T-cell (primary cell): ENCODE measurements at regions not wholly inside any gene's neighbourhood (a gene's known extent, or its start where the extent isn't known, plus 50 kb on each side); places are given as distances from the start of the nearest gene placed in this dataset.

ENCODE experiments used
- ATAC-seq, 4 experiments: fragments of 200-7000 bp in 3 of 4; fragments of 150-1000 bp in 1 of 4; cut with Tn5 transposase; replicated peaks in 1 of 4; 1 replicate in 3 of 4; 2 replicates in 1 of 4; pipeline ENCODE4 v1.10.0; 2021; ENCODE audit warnings: moderate library complexity in 3 of 4, mild to moderate bottlenecking in 2 of 4, moderate number of reproducible peaks in 1 of 4
- CTCF ChIA-PET, 2 donors: fragments of 300-600 bp; sonication (Branson Sonifier 250); formaldehyde crosslinking; loops; one replicate each; lab custom pipeline; 2022; ENCODE audit warnings: antibody characterized with exemption in 2 of 2; lab: Charles Lee
- POLR2A ChIA-PET, 2 donors: fragments of 300-600 bp; sonication (Branson Sonifier 250); formaldehyde crosslinking; loops; one replicate each; lab custom pipeline; 2022; ENCODE audit warnings: antibody characterized with exemption in 2 of 2; lab: Charles Lee
- DNase-seq, 35 experiments: peaks; one replicate each; pipeline versions ENCODE4 v3.0.0 to v3.0.0-alpha.2; 2013 to 2023
- H3K27ac ChIP-seq: one replicate; pipeline ENCODE4 v1.5.1; 2013; ENCODE audit warnings: low read length
- H3K27me3 ChIP-seq, 2 experiments: replicated peaks in 1 of 2; 1 replicate in 1 of 2; 2 replicates in 1 of 2; pipeline versions ENCODE4 v1.6.1 to v1.7.0; 2013; ENCODE audit warnings: low read length in 1 of 2, mixed read lengths in 1 of 2; ENCODE audit not compliant: control insufficient read depth in 2 of 2, insufficient read depth in 2 of 2; ENCODE audit errors: extremely low read depth in 1 of 2
- H3K36me3 ChIP-seq, 2 donors: 1 replicate in 1 of 2; 2 replicates in 1 of 2; pipeline versions ENCODE4 v1.6.1 to v1.7.0; 2013; ENCODE audit warnings: low read length in 1 of 2; ENCODE audit not compliant: control insufficient read depth in 2 of 2, insufficient read depth in 1 of 2; ENCODE audit errors: extremely low read depth in 1 of 2
- H3K4me1 ChIP-seq, 2 experiments: 1 replicate in 1 of 2; 2 replicates in 1 of 2; pipeline versions ENCODE4 v1.6.1 to v1.7.0; 2013; ENCODE audit warnings: low read length in 2 of 2, mixed read lengths in 1 of 2; ENCODE audit not compliant: insufficient read depth in 2 of 2, control insufficient read depth in 1 of 2; ENCODE audit errors: extremely low read depth in 1 of 2
- H3K4me3 ChIP-seq, 2 donors: 1 replicate in 1 of 2; 2 replicates in 1 of 2; pipeline versions ENCODE4 v1.5.1 to v1.7.0; 2013; ENCODE audit warnings: mild to moderate bottlenecking in 2 of 2, low read length in 1 of 2, moderate library complexity in 1 of 2; ENCODE audit not compliant: control insufficient read depth in 1 of 2; ENCODE audit errors: extremely low read depth in 1 of 2
- H3K9me3 ChIP-seq: 2 replicates; pipeline ENCODE4 v1.7.0; 2013
- H3K27ac Mint-ChIP-seq, 2 donors: one replicate each; pipeline ENCODE4 v1.8.0; 2020 to 2021; ENCODE audit warnings: mild to moderate bottlenecking in 2 of 2, mixed read lengths in 2 of 2
- H3K27me3 Mint-ChIP-seq, 2 donors: one replicate each; pipeline ENCODE4 v1.8.0; 2021 to 2022; ENCODE audit warnings: mixed read lengths in 2 of 2
- H3K36me3 Mint-ChIP-seq: one replicate; pipeline ENCODE4 v1.8.0; 2021; ENCODE audit warnings: mixed read lengths
- H3K4me1 Mint-ChIP-seq, 3 donors: one replicate each; pipeline ENCODE4 v1.8.0; 2020 to 2022; ENCODE audit warnings: mixed read lengths in 3 of 3, mild to moderate bottlenecking in 1 of 3
- H3K4me3 Mint-ChIP-seq, 3 donors: one replicate each; pipeline ENCODE4 v1.8.0; 2020 to 2022; ENCODE audit warnings: mild to moderate bottlenecking in 3 of 3, mixed read lengths in 3 of 3, moderate library complexity in 3 of 3
- H3K9me3 Mint-ChIP-seq, 3 donors: one replicate each; pipeline ENCODE4 v1.8.0; 2020 to 2022; ENCODE audit warnings: mixed read lengths in 3 of 3
- WGBS: methylation state at CpG from one replicate; pipeline ENCODE4 v1.1.5; 2013; ENCODE audit warnings: missing lambda C conversion rate; ENCODE audit not compliant: insufficient coverage; 5-methylcytosine and 5-hydroxymethylcytosine counted together

DNA sequence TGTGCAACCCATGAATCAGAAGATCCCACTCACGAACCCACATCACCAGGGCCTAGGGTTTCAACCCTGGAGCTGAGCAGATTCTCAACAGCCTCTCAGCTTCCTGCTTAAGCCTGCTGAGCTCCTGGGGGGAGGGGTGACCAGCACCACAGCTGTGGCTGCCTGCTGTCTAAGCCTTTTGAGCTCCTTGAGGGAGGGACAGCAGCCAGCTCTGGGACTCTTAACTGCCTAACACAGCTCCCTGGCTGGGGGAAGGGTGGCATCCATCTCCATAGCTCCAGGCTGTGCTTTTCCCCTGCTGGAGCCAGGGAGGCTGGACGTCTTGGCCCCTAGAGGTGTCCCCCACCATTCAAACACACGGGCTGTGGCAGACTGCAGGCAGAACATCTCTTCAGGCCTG, 250.3 kb downstream of the DMAC1 start:
- WGBS: 64% methylated on average over 2 of the region's 3 CpGs
- H3K27ac Mint-ChIP-seq: no peak overlapping the region
- Histone ChIP-seq H3K27me3 (peaks cover 0 to 11% of the 10 kb centered on the region in 2 experiments), H3K4me1 (no peaks in the 10 kb centered on the region), H3K4me3 (no peak overlapping the region), H3K36me3 (no peaks in the 10 kb centered on the region), H3K9me3 (no peaks in the 10 kb centered on the region), H3K27ac (no peak overlapping the region)
- no peaks in the 10 kb centered on the region for H3K36me3 Mint-ChIP-seq
- CTCF ChIA-PET: no interaction called here
- H3K4me1 Mint-ChIP-seq: no peaks in the 10 kb centered on the region
- ATAC-seq (no peak), DNase-seq (no peak)
- POLR2A ChIA-PET: interaction anchor here in 1 of 2 donors (0.6 kb wide), 1 partner anchor 1219 kb away, joined by 4 read pairs; no protein-coding TSS in a partner anchor
- H3K9me3 Mint-ChIP-seq: no peaks in the 10 kb centered on the region
- H3K27me3 Mint-ChIP-seq: peaks cover 30 to 37% of the 10 kb centered on the region in 2 donors
- no peak overlapping the region for H3K4me3 Mint-ChIP-seq

DNA sequence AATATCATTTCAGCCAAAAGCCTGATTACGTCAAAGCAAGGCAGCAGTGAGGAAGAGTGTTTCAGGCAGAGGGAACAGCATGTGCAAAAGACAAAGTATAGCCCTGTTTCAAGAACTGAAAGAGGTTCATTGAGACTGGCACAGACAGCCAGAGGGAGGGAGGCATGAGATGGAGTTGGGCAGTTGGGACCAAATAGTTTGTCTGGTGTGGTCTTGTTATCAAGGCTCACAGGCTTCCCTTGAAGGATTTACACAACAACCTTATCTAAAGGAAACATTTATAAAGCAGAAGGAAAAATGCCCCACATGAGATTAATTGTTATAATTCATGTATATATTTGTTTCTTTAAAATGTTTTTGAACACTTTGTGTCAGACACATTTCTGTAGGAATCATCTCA, 253.3 kb downstream of the DMAC1 start:
- Mint-ChIP-seq H3K4me3 (no peak overlapping the region), H3K27me3 (peaks cover 24 to 34% of the 10 kb centered on the region in 2 donors), H3K9me3 (no peaks in the 10 kb centered on the region), H3K27ac (no peak overlapping the region), H3K36me3 (no peaks in the 10 kb centered on the region), H3K4me1 (no peaks in the 10 kb centered on the region)
- Histone ChIP-seq H3K9me3 (no peaks in the 10 kb centered on the region), H3K4me1 (no peaks in the 10 kb centered on the region), H3K36me3 (no peaks in the 10 kb centered on the region), H3K27ac (no peak overlapping the region), H3K27me3 (peaks cover 0 to 11% of the 10 kb centered on the region in 2 experiments), H3K4me3 (no peak overlapping the region)
- DNase-seq (no peak), ATAC-seq (no peak)
- 100% methylated on average over 1 of the region's 1 CpG for WGBS
- ChIA-PET CTCF (no interaction called here), POLR2A (interaction anchor here in 1 of 2 donors (1.4 kb wide), 1 partner anchor 11 kb away, joined by 3 read pairs; no protein-coding TSS in a partner anchor)

DNA sequence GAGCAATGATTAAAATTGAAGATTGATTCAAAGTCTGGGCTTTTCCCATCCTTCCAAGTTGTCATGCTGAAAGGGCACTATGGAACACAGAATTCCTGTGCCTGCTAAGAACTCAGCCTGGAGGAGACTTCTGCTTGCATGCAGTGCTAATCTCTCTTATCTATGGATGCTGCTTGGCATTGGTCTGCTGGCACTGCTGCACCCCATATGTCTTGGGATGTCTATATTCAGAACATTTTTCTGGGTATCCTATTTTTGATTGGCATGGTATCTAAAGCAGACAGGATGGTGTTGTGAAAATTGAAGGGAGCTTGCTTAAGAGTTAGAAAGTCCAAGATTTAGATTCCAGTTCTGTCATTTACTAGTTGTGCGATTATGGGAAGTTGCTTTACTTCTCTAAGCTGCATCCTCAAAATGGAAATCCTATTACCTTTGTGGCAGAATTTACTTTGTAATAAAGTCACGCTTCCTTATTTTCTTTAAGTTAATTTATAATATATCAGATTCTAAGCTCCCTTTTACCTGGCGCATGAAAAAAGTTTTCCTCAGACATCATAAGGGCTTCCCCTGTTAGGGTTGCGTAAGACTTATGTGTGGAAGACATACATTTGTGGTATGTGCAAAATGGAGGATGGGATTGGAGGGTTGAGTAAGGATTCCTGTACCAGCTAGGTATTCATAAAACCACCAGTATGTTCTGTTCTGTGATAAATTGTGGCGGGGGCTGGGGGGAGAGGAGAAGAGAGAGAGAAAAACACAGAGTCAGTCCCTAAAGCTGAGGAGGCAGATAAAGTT, 254.0 kb downstream of the DMAC1 start:
- H3K36me3 Mint-ChIP-seq: no peaks in the 10 kb centered on the region
- H3K4me3 Mint-ChIP-seq: no peak overlapping the region
- ChIA-PET CTCF (interaction anchor here in 1 of 2 donors (0.5 to 0.8 kb wide), 2 partner anchors 11 to 539 kb away, joined by 3 read pairs; no protein-coding TSS in a partner anchor), POLR2A (interaction anchor here in 1 of 2 donors (1.4 kb wide), 1 partner anchor 10 kb away, joined by 3 read pairs; no protein-coding TSS in a partner anchor)
- H3K27ac ChIP-seq: no peak overlapping the region
- H3K4me1 Mint-ChIP-seq: no peaks in the 10 kb centered on the region
- H3K36me3 ChIP-seq: no peaks in the 10 kb centered on the region
- no peak overlapping the region for H3K4me3 ChIP-seq
- ATAC-seq: no peak
- peaks cover 20 to 32% of the 10 kb centered on the region in 2 donors for H3K27me3 Mint-ChIP-seq
- DNase-seq: no peak
- peaks cover 0 to 11% of the 10 kb centered on the region in 2 experiments for H3K27me3 ChIP-seq
- no peaks in the 10 kb centered on the region for H3K9me3 Mint-ChIP-seq
- no peaks in the 10 kb centered on the region for H3K9me3 ChIP-seq
- H3K4me1 ChIP-seq: no peaks in the 10 kb centered on the region
- H3K27ac Mint-ChIP-seq: no peak overlapping the region
- WGBS: 91% methylated on average over 2 of the region's 5 CpGs

DNA sequence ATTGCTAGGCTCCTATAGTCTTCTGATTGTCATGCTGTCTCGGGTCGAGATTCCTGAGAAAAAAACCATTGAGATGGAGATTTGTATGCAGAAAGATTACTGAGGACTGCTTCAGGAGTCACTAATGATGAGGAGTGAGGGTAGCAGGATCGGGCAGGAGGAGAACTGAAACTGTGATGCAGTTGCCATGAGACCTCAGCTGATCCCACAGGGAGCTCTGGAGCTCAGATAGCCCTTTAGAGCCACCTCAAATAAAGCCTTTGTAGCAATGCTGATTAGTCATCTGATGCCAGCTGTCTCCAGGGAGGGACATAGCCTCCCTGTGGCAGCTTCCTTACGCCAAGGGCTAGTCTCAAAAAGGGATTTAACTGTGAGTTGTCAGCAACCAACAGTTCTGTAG, 256.9 kb downstream of the DMAC1 start:
- Mint-ChIP-seq H3K9me3 (no peaks in the 10 kb centered on the region), H3K36me3 (no peaks in the 10 kb centered on the region), H3K4me1 (no peaks in the 10 kb centered on the region), H3K27ac (no peak overlapping the region), H3K27me3 (peaks cover 15 to 18% of the 10 kb centered on the region in 2 donors), H3K4me3 (no peak overlapping the region)
- DNase-seq (no peak), ATAC-seq (no peak)
- no peaks in the 10 kb centered on the region for H3K4me1 ChIP-seq
- ChIA-PET CTCF (no interaction called here), POLR2A (no interaction called here)
- 78% methylated on average over 4 of the region's 4 CpGs for WGBS
- no peaks in the 10 kb centered on the region for H3K27me3 ChIP-seq
- H3K27ac ChIP-seq: no peak overlapping the region
- no peaks in the 10 kb centered on the region for H3K36me3 ChIP-seq
- H3K4me3 ChIP-seq: no peak overlapping the region
- H3K9me3 ChIP-seq: no peaks in the 10 kb centered on the region

DNA sequence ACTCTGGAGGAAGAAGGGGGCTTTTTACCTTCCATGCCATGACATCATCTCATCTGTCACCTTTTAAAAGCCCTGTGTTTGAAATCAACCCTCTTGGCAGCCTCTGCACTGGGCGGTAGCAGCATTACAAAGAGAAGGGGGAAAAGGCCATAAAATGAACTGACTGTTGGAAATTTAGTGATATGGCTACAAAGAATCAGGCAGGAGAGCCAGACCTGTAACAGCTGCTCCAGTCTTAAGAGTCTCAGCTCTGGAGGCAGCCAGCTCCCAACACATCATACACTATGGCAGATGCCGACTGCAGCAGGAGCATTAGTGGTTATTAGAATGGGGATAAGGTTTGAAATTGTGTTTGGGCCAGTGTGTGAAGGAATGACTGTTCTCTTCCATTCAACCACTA, 257.5 kb downstream of the DMAC1 start:
- ChIA-PET CTCF (no interaction called here), POLR2A (no interaction called here)
- no peak for DNase-seq
- H3K4me1 Mint-ChIP-seq: no peaks in the 10 kb centered on the region
- Histone ChIP-seq H3K36me3 (no peaks in the 10 kb centered on the region), H3K4me3 (no peak overlapping the region), H3K27me3 (no peaks in the 10 kb centered on the region), H3K4me1 (no peaks in the 10 kb centered on the region), H3K27ac (no peak overlapping the region), H3K9me3 (no peaks in the 10 kb centered on the region)
- WGBS: no CpG with 5 or more reads among the region's 2 CpGs
- no peak for ATAC-seq
- no peaks in the 10 kb centered on the region for H3K36me3 Mint-ChIP-seq
- H3K27ac Mint-ChIP-seq: no peak overlapping the region
- H3K9me3 Mint-ChIP-seq: no peaks in the 10 kb centered on the region
- H3K27me3 Mint-ChIP-seq: peaks cover 15 to 18% of the 10 kb centered on the region in 2 donors
- H3K4me3 Mint-ChIP-seq: no peak overlapping the region

DNA sequence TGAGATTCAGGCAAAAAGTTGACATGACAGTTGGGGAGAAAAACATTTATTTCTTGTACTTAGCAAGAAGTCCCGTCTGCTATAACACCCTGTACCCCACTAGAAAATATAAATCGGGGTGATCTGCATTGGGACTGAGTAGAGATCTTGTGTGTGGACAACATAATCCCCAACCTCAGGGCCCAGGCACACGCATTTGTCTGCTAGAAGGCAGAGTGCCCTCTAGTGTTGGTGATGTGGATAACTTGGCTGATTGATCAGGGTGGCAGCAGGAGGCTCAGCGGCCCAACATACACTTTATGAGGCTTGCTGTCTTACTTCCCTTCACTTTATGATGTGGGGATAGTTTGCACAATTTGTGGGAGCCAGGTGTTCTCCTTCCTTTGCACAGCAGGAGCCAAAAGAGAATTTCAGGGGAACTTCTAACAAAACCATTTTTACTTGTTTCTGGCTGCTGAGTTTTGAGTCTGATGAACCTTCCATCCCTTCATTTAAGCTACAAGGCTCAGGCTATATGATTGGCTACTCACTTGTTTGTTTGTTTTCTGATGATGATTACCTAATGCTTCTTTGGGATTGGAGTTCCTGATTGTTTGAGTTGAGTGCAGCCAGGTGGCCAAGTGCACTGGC, 263.2 kb downstream of the DMAC1 start:
- Histone ChIP-seq H3K27me3 (peaks cover 0 to 3% of the 10 kb centered on the region in 2 experiments), H3K9me3 (no peaks in the 10 kb centered on the region), H3K4me3 (no peak overlapping the region), H3K27ac (no peak overlapping the region), H3K4me1 (no peaks in the 10 kb centered on the region), H3K36me3 (no peaks in the 10 kb centered on the region)
- Mint-ChIP-seq H3K4me1 (no peaks in the 10 kb centered on the region), H3K36me3 (no peaks in the 10 kb centered on the region), H3K4me3 (no peak overlapping the region), H3K27ac (no peak overlapping the region), H3K9me3 (no peaks in the 10 kb centered on the region), H3K27me3 (peaks cover 19 to 21% of the 10 kb centered on the region in 2 donors)
- ATAC-seq (peak in 1 of 4 experiments; percentile 26), DNase-seq (peak in 15 of 35 experiments; percentile 0 to 40 (median 4))
- CTCF ChIA-PET: interaction anchor here in 1 of 2 donors (0.7 kb wide), 1 partner anchor 709 kb away, joined by 3 read pairs; no protein-coding TSS in a partner anchor
- no CpG with 5 or more reads among the region's 4 CpGs for WGBS
- POLR2A ChIA-PET: no interaction called here
